ENCODE measurements at regions not wholly inside any gene's neighbourhood (a gene's known extent, or its start where the extent isn't known, plus 50 kb on each side); places are given as distances from the start of the nearest gene placed in this dataset.

DNA sequence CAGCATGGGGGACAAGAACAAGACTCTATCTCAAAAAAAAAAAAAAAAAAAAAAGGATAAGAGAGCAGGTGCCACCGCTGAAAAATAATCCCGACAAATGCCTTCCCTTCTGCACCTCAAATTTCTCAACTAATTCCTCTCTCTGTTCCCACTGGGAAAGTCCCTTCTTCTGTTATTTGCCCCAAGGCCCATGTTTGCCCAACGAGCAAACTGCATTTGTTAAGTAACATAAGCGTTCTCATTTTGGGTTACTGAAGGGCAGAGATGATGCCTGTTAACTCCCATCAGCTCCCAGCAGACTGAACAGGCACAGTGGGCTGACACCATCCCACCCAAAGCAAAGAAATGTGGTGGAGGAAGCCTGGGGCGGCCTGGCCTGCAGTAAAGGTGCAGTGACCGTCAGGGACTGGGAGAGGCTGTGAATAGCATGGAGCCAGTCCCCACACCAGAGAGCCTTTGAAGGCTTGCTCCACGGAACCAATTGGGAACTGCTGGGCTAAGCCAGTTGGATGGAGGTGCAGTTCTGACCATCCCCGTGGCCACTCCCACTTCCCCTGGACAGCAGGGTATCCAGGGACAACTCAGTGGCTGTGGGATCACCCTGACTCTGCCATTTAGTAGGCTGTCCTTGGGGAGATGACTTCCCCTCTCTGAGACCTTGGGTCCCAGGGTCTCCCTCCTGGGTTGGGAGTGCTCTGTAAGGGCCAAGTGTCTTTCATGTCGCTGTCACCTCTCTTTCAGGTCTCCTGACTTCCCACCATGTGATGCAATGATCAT is 149.7 kb upstream of the IER5L start:
- dilution Hi-C loops (cut with MboI; ENCODE audit: extremely low pct_ligation_motif_present, low sequenced_read_pairs) (no loop called here), intact Hi-C loops (cut with micrococcal nuclease) (no loop called here)
- no peak overlapping the region for H3K27ac ChIP-seq (ENCODE audit: insufficient read depth, low read depth, low read length)
- no peaks in the 10 kb centered on the region for H3K9me3 ChIP-seq (replicated peaks; ENCODE audit: control insufficient read depth, insufficient read depth, low read length)
- FAIRE-seq (no peak), DNase-seq (ENCODE audit: low read depth, low spot score) (no peak)
- no peaks in the 10 kb centered on the region for H3K4me1 ChIP-seq (ENCODE audit: control insufficient read depth, extremely low read depth, insufficient read depth, low read length)
- no peak overlapping the region for H2AFZ ChIP-seq (ENCODE audit: low read depth, low read length)
- ChIA-PET POLR2A (no interaction called here), CTCF (no interaction called here)
- H3K27me3 ChIP-seq (ENCODE audit: control insufficient read depth in 2 of 2, insufficient read depth in 2 of 2, low read length in 2 of 2), result no peaks in the 10 kb centered on the region
- no peaks in the 10 kb centered on the region for H4K20me1 ChIP-seq (replicated peaks; ENCODE audit: control insufficient read depth, extremely low read depth, insufficient read depth, low read length)
- H3K79me2 ChIP-seq (ENCODE audit: control insufficient read depth, insufficient read depth, low read length), result no peaks in the 10 kb centered on the region
- no peaks in the 10 kb centered on the region for H3K36me3 ChIP-seq (ENCODE audit: control insufficient read depth in 2 of 2, extremely low read depth in 1 of 2, insufficient read depth in 2 of 2, low read length in 2 of 2)
- TF ChIP-seq POLR2A (IDR thresholded peaks at IDR 0.05; ENCODE audit: low read depth, low read length) (no peak), JUN (IDR thresholded peaks at IDR 0.05; ENCODE audit: borderline replicate concordance, insufficient read depth, insufficient read length, low read depth) (no peak), EZH2 (IDR thresholded peaks at IDR 0.05; ENCODE audit: borderline replicate concordance, low read depth, low read length, severe bottlenecking) (no peak)
- TF ChIP-seq, protein P1, sequence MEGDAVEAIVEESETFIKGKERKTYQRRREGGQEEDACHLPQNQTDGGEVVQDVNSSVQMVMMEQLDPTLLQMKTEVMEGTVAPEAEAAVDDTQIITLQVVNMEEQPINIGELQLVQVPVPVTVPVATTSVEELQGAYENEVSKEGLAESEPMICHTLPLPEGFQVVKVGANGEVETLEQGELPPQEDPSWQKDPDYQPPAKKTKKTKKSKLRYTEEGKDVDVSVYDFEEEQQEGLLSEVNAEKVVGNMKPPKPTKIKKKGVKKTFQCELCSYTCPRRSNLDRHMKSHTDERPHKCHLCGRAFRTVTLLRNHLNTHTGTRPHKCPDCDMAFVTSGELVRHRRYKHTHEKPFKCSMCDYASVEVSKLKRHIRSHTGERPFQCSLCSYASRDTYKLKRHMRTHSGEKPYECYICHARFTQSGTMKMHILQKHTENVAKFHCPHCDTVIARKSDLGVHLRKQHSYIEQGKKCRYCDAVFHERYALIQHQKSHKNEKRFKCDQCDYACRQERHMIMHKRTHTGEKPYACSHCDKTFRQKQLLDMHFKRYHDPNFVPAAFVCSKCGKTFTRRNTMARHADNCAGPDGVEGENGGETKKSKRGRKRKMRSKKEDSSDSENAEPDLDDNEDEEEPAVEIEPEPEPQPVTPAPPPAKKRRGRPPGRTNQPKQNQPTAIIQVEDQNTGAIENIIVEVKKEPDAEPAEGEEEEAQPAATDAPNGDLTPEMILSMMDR (IDR thresholded peaks at IDR 0.05; ENCODE audit: extremely low read depth in 1 of 2, insufficient read depth in 1 of 2, low read depth in 1 of 2, low read length in 2 of 2), result no peak
- no peak overlapping the region for H3K4me3 ChIP-seq (replicated peaks in 1 of 3; ENCODE audit: insufficient read depth in 1 of 3, low read depth in 1 of 3, low read length in 3 of 3)
- no TSS peak for BruUV-seq (replicated peaks)
- H3K9me1 ChIP-seq (replicated peaks; ENCODE audit: control insufficient read depth, extremely low read depth, insufficient read depth, low read length), result no peaks in the 10 kb centered on the region
- no peak overlapping the region for H3K4me2 ChIP-seq (ENCODE audit: insufficient read depth, low read length)
- no peak overlapping the region for H3K9ac ChIP-seq (replicated peaks; ENCODE audit: extremely low read depth, insufficient read depth, low read length)

Measured in endothelial cell of umbilical vein (primary cell).